Thyroid gland (tissue), 4 donors: ENCODE measurements at regions not wholly inside any gene's neighbourhood (a gene's known extent, or its start where the extent isn't known, plus 50 kb on each side); places are given as distances from the start of the nearest gene placed in this dataset.

Experiments
- DNase-seq, 2 donors: peaks; one replicate each; pipeline ENCODE4 v3.0.0-alpha.2; 2019
- H3K27ac ChIP-seq, 3 donors: fragments of 200-600 bp; sonication (generic); 1 replicate in 2 of 3; 2 replicates in 1 of 3; pipeline ENCODE4 v1.5.1; 2016 to 2019; ENCODE audit warnings: mild to moderate bottlenecking in 1 of 3, moderate library complexity in 1 of 3
- H3K27me3 ChIP-seq: fragments of 200-600 bp; sonication (generic); one replicate; pipeline ENCODE4 v1.5.1; 2019
- H3K36me3 ChIP-seq, 2 donors: fragments of 200-600 bp; sonication (generic); one replicate each; pipeline ENCODE4 v1.5.1; 2016 to 2019
- H3K4me1 ChIP-seq, 2 donors: fragments of 200-600 bp; sonication (generic); one replicate each; pipeline ENCODE4 v1.5.1; 2017 to 2019
- H3K4me3 ChIP-seq, 3 donors: fragments of 200-600 bp; sonication (generic); replicated peaks in 1 of 3; 1 replicate in 2 of 3; 2 replicates in 1 of 3; pipeline ENCODE4 v1.5.1; 2016; ENCODE audit warnings: mild to moderate bottlenecking in 1 of 3
- H3K9me3 ChIP-seq: fragments of 200-600 bp; sonication (generic); one replicate; pipeline ENCODE4 v1.5.1; 2017
- POLR2A ChIP-seq, 2 donors: fragments of 450-650 bp; IDR thresholded peaks; one replicate each; pipeline ENCODE4 v1.6.1; 2017; ENCODE audit warnings: antibody characterized with exemption in 2 of 2, mild to moderate bottlenecking in 2 of 2, moderate library complexity in 1 of 2
- WGBS, 2 donors: methylation state at CpG; one replicate each; pipeline ENCODE4 v1.1.5; 2017; 5-methylcytosine and 5-hydroxymethylcytosine counted together
- intact Hi-C: fragments of 100-400 bp; cut with DNase I; formaldehyde crosslinking; loops from one replicate; pipeline ENCODE4 v1.15.1; 2023
- TF ChIP-seq, protein P1 (sequence below), 6 experiments: fragments of 200-600 bp in 3 of 6; fragments of 450-650 bp in 3 of 6; sonication (generic) in 3 of 6; IDR thresholded peaks; one replicate each; pipeline ENCODE4 v1.5.1; 2016 to 2019; ENCODE audit warnings: antibody characterized with exemption in 6 of 6, mild to moderate bottlenecking in 2 of 6, inconsistent platforms in 1 of 6, moderate library complexity in 1 of 6

DNA sequence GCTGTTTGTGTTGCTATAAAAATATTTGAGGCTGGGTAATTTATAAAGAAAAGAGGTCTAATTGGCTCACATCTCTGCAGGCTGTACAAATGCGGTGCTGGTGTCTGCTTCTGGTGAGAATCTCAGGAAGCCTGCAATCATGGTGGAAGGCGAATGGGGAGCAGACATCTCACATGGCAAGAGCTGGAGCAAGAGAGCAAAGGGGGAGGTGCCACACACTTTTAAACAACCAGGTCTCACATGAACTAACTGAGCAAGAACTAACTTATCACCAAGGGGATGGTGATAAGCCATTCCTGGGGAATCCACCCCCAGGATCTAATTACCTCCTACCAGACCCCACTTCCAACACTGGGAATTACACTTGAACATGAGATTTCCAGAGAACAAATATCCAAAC is 300.7 kb upstream of the MDGA2 start:
- no peaks in the 10 kb centered on the region for H3K36me3 ChIP-seq
- H3K9me3 ChIP-seq = no peaks in the 10 kb centered on the region
- no peak for DNase-seq
- intact Hi-C loops = no loop called here
- TF ChIP-seq, protein P1, sequence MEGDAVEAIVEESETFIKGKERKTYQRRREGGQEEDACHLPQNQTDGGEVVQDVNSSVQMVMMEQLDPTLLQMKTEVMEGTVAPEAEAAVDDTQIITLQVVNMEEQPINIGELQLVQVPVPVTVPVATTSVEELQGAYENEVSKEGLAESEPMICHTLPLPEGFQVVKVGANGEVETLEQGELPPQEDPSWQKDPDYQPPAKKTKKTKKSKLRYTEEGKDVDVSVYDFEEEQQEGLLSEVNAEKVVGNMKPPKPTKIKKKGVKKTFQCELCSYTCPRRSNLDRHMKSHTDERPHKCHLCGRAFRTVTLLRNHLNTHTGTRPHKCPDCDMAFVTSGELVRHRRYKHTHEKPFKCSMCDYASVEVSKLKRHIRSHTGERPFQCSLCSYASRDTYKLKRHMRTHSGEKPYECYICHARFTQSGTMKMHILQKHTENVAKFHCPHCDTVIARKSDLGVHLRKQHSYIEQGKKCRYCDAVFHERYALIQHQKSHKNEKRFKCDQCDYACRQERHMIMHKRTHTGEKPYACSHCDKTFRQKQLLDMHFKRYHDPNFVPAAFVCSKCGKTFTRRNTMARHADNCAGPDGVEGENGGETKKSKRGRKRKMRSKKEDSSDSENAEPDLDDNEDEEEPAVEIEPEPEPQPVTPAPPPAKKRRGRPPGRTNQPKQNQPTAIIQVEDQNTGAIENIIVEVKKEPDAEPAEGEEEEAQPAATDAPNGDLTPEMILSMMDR (IDR thresholded peaks at IDR 0.05) = no peak
- no peak for TF ChIP-seq POLR2A (IDR thresholded peaks at IDR 0.05)
- no peaks in the 10 kb centered on the region for H3K27me3 ChIP-seq
- WGBS, 2 donors = 89 to 93% methylated on average over 2 of the region's 2 CpGs
- no peak overlapping the region for H3K27ac ChIP-seq
- H3K4me1 ChIP-seq = no peaks in the 10 kb centered on the region
- H3K4me3 ChIP-seq = no peak overlapping the region

- Histone ChIP-seq H3K4me1 (no peaks in the 10 kb centered on the region), H3K27ac (no peak overlapping the region), H3K36me3 (no peaks in the 10 kb centered on the region), H3K4me3 (no peak overlapping the region), H3K9me3 (no peaks in the 10 kb centered on the region), H3K27me3 (no peaks in the 10 kb centered on the region)
- 69 to 73% methylated on average over 2 of the region's 2 CpGs for WGBS, 2 donors
- intact Hi-C loops = no loop called here
- no peak for TF ChIP-seq POLR2A (IDR thresholded peaks at IDR 0.05)
- TF ChIP-seq, protein P1 (IDR thresholded peaks at IDR 0.05) = no peak
- no peak for DNase-seq
These were observed 290.8 kb upstream of the MDGA2 start for GRCh38 chr14:47966076-47966810.

DNA sequence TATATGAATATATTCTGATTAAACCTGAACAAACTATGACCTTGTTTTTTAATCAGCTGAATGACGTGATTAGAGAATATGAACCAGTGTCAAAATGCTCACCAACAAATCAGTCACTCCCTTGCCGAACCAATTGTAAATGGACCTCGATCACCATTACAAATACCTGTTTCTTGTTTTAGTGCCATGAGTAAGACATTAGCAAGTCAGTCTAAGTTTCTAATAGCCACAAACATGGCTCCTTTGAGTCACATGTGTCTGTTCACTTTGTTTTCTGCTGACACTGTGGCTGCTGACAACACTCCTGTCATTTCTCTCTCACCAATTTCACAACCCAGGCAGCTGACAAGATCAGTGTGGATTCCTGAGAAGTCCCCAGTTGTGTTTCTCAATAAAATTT is 286.2 kb upstream of the MDGA2 start:
- Histone ChIP-seq H3K4me3 (no peak overlapping the region), H3K9me3 (no peaks in the 10 kb centered on the region), H3K27me3 (no peaks in the 10 kb centered on the region), H3K36me3 (no peaks in the 10 kb centered on the region), H3K27ac (no peak overlapping the region), H3K4me1 (no peaks in the 10 kb centered on the region)
- intact Hi-C loops = no loop called here
- TF ChIP-seq, protein P1 (IDR thresholded peaks at IDR 0.05) = no peak
- TF ChIP-seq POLR2A (IDR thresholded peaks at IDR 0.05) = no peak
- no peak for DNase-seq
- 92% methylated on average over 3 of the region's 3 CpGs for WGBS, 2 donors

- Histone ChIP-seq H3K9me3 (no peaks in the 10 kb centered on the region), H3K36me3 (no peaks in the 10 kb centered on the region), H3K4me3 (no peak overlapping the region), H3K27ac (no peak overlapping the region), H3K27me3 (no peaks in the 10 kb centered on the region), H3K4me1 (no peaks in the 10 kb centered on the region)
- TF ChIP-seq POLR2A (IDR thresholded peaks at IDR 0.05) = no peak
- TF ChIP-seq, protein P1 (IDR thresholded peaks at IDR 0.05) = no peak
- WGBS, 2 donors = 66 to 69% methylated on average over 2 of the region's 2 CpGs
- intact Hi-C loops = no loop called here
- DNase-seq = no peak
These were observed 284.3 kb upstream of the MDGA2 start for GRCh38 chr14:47959740-47960139.

- WGBS, 2 donors = 74 to 86% methylated on average over 6 of the region's 6 CpGs
- no peaks in the 10 kb centered on the region for H3K9me3 ChIP-seq
- no peaks in the 10 kb centered on the region for H3K27me3 ChIP-seq
- DNase-seq = no peak
- intact Hi-C loops = no loop called here
- no peak overlapping the region for H3K4me3 ChIP-seq
- TF ChIP-seq, protein P1 (IDR thresholded peaks at IDR 0.05) = no peak
- no peak for TF ChIP-seq POLR2A (IDR thresholded peaks at IDR 0.05)
- H3K36me3 ChIP-seq = no peaks in the 10 kb centered on the region
- H3K4me1 ChIP-seq = no peaks in the 10 kb centered on the region
- H3K27ac ChIP-seq = no peak overlapping the region
These were observed 273.6 kb upstream of the MDGA2 start for GRCh38 chr14:47949006-47949405.
